RWPE2 (cell line): ENCODE measurements at regions not wholly inside any gene's neighbourhood (a gene's known extent, or its start where the extent isn't known, plus 50 kb on each side); places are given as distances from the start of the nearest gene placed in this dataset.
A peak's percentile ranks its signal among the peaks of the same experiment; 100 is the strongest.

Experiments
- ATAC-seq: fragments of 200-7000 bp; cut with Tn5 transposase; 3 replicates; pipeline ENCODE4 v1.9.1; 2021; ENCODE audit warnings: low read depth
- DNase-seq: peaks from one replicate; pipeline ENCODE4 v3.0.0-alpha.2; 2020; ENCODE audit warnings: low spot score
- H3K27ac ChIP-seq: fragments of 450-650 bp; 2 replicates; pipeline ENCODE4 v1.5.1; 2017; ENCODE audit warnings: mild to moderate bottlenecking; ENCODE audit not compliant: poor library complexity, severe bottlenecking
- H3K27me3 ChIP-seq: fragments of 250-450 bp; sonication (Bioruptor Pico); 2 replicates; pipeline ENCODE4 v1.5.1; 2021; ENCODE audit warnings: mild to moderate bottlenecking, moderate library complexity; ENCODE audit not compliant: insufficient read depth, poor library complexity, severe bottlenecking
- H3K36me3 ChIP-seq: fragments of 250-450 bp; sonication (Bioruptor Pico); 2 replicates; pipeline ENCODE4 v1.5.1; 2020; ENCODE audit warnings: low read depth, mild to moderate bottlenecking, moderate library complexity
- H3K4me1 ChIP-seq: fragments of 250-450 bp; sonication (Bioruptor Pico); 2 replicates; pipeline ENCODE4 v1.5.1; 2021; ENCODE audit warnings: mild to moderate bottlenecking, moderate library complexity; ENCODE audit not compliant: insufficient read depth, poor library complexity, severe bottlenecking
- H3K4me3 ChIP-seq: fragments of 250-450 bp; sonication (Bioruptor Pico); 2 replicates; pipeline ENCODE4 v1.5.1; 2021; ENCODE audit warnings: mild to moderate bottlenecking, moderate library complexity; ENCODE audit not compliant: severe bottlenecking
- H3K9me3 ChIP-seq: fragments of 250-450 bp; sonication (Bioruptor Pico); 2 replicates; pipeline ENCODE4 v1.5.1; 2021; ENCODE audit warnings: mild to moderate bottlenecking, moderate library complexity; ENCODE audit not compliant: severe bottlenecking
- TF ChIP-seq, protein P1 (sequence below): fragments of 450-650 bp; IDR thresholded peaks from one replicate; pipeline ENCODE4 v1.5.1; 2017; ENCODE audit warnings: mild to moderate bottlenecking, moderate library complexity; ENCODE audit not compliant: poor library complexity, severe bottlenecking

- no peaks in the 10 kb centered on the region for H3K4me1 ChIP-seq
Observed at GRCh38 chr18:67376372-67376771, 140.1 kb downstream of the DSEL start.

GRCh38 chr18:67373636-67374035 lies 142.9 kb downstream of the DSEL start:
- Histone ChIP-seq H3K27ac (no peak overlapping the region), H3K4me1 (no peaks in the 10 kb centered on the region), H3K36me3 (no peaks in the 10 kb centered on the region), H3K27me3 (no peaks in the 10 kb centered on the region), H3K4me3 (no peak overlapping the region), H3K9me3 (no peaks in the 10 kb centered on the region)
- ATAC-seq (no peak), DNase-seq (no peak)
- TF ChIP-seq, protein P1, sequence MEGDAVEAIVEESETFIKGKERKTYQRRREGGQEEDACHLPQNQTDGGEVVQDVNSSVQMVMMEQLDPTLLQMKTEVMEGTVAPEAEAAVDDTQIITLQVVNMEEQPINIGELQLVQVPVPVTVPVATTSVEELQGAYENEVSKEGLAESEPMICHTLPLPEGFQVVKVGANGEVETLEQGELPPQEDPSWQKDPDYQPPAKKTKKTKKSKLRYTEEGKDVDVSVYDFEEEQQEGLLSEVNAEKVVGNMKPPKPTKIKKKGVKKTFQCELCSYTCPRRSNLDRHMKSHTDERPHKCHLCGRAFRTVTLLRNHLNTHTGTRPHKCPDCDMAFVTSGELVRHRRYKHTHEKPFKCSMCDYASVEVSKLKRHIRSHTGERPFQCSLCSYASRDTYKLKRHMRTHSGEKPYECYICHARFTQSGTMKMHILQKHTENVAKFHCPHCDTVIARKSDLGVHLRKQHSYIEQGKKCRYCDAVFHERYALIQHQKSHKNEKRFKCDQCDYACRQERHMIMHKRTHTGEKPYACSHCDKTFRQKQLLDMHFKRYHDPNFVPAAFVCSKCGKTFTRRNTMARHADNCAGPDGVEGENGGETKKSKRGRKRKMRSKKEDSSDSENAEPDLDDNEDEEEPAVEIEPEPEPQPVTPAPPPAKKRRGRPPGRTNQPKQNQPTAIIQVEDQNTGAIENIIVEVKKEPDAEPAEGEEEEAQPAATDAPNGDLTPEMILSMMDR, result no peak

More at GRCh38 chr18:67376372-67376771, 140.1 kb downstream of the DSEL start:
- no peak for DNase-seq
- Histone ChIP-seq H3K27me3 (no peaks in the 10 kb centered on the region), H3K9me3 (no peaks in the 10 kb centered on the region), H3K36me3 (no peaks in the 10 kb centered on the region), H3K4me3 (no peak overlapping the region), H3K27ac (no peak overlapping the region)
- TF ChIP-seq, protein P1, result no peak
- no peak for ATAC-seq

DNA sequence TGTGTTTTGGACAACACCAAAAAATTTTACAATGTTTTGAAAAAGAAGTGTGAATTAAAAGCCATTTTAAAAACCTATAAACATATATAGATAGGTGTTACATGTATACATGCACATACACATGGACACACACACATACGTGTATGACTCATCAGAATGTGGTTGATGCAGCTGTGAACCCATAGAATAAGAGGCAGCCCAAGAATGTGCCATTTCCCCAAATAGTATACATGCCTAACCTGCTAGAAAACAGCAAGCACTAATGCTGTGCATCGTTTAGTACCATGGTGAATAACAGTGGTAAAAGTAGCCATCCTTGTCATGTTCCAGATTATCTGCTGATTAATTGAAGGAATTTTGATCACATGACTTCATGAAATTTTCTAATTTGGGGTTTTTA lies 149.0 kb downstream of the DSEL start:
- H3K27ac ChIP-seq, result no peak overlapping the region
- no peaks in the 10 kb centered on the region for H3K27me3 ChIP-seq
- TF ChIP-seq, protein P1, result no peak
- no peaks in the 10 kb centered on the region for H3K9me3 ChIP-seq
- ATAC-seq (peak; percentile 58; the same call in 2 of the 3 replicates), DNase-seq (no peak)
- no peak overlapping the region for H3K4me3 ChIP-seq
- no peaks in the 10 kb centered on the region for H3K36me3 ChIP-seq
- H3K4me1 ChIP-seq, result no peaks in the 10 kb centered on the region

- DNase-seq, result no peak
- Histone ChIP-seq H3K4me3 (no peak overlapping the region), H3K36me3 (no peaks in the 10 kb centered on the region), H3K27me3 (no peaks in the 10 kb centered on the region), H3K4me1 (peaks cover 14% of the 10 kb centered on the region), H3K9me3 (no peaks in the 10 kb centered on the region), H3K27ac (no peak overlapping the region)
- ATAC-seq, result no peak
- TF ChIP-seq, protein P1, result no peak
Observed at GRCh38 chr18:67363694-67364093, 152.8 kb downstream of the DSEL start.

- Histone ChIP-seq H3K4me1 (peaks cover 14% of the 10 kb centered on the region), H3K27ac (no peak overlapping the region), H3K27me3 (no peaks in the 10 kb centered on the region), H3K4me3 (no peak overlapping the region), H3K36me3 (no peaks in the 10 kb centered on the region), H3K9me3 (no peaks in the 10 kb centered on the region)
- DNase-seq (no peak), ATAC-seq (no peak)
- TF ChIP-seq, protein P1, result no peak
Observed at GRCh38 chr18:67362906-67363305, 153.6 kb downstream of the DSEL start.
